Right lobe of liver (tissue), 6 donors: ENCODE measurements at regions not wholly inside any gene's neighbourhood (a gene's known extent, or its start where the extent isn't known, plus 50 kb on each side); places are given as distances from the start of the nearest gene placed in this dataset.

Source experiments
- ATAC-seq, 4 donors: fragments of 200-7000 bp; cut with Tn5 transposase; one replicate each; pipeline ENCODE4 v1.9.1; 2020; ENCODE audit warnings: mild to moderate bottlenecking in 4 of 4, moderate library complexity in 4 of 4
- DNase-seq, 3 donors: peaks; one replicate each; pipeline ENCODE4 v3.0.0-alpha.2; 2020
- H3K27ac ChIP-seq, 3 donors: fragments of 200-600 bp; one replicate each; pipeline ENCODE4 v1.8.0; 2022
- H3K27me3 ChIP-seq, 2 donors: fragments of 200-600 bp; one replicate each; pipeline ENCODE4 v1.8.0; 2022
- H3K36me3 ChIP-seq, 4 donors: fragments of 200-600 bp; sonication (generic) in 1 of 4; one replicate each; pipeline versions ENCODE4 v1.5.1 to v1.8.0; 2017 to 2022; ENCODE audit warnings: control low read depth in 1 of 4
- H3K4me1 ChIP-seq, 4 donors: fragments of 200-600 bp; sonication (generic) in 1 of 4; one replicate each; pipeline versions ENCODE4 v1.5.1 to v1.8.0; 2017 to 2022; ENCODE audit warnings: control low read depth in 1 of 4
- H3K4me3 ChIP-seq, 3 donors: fragments of 200-600 bp; one replicate each; pipeline ENCODE4 v1.8.0; 2022
- H3K9me3 ChIP-seq, 4 donors: fragments of 200-600 bp; sonication (generic) in 1 of 4; one replicate each; pipeline versions ENCODE4 v1.5.1 to v1.8.0; 2017 to 2022; ENCODE audit warnings: control low read depth in 1 of 4
- POLR2A ChIP-seq: fragments of 450-650 bp; IDR thresholded peaks from one replicate; pipeline ENCODE4 v1.6.1; 2017; ENCODE audit warnings: antibody characterized with exemption, mild to moderate bottlenecking
- WGBS: methylation state at CpG from one replicate; pipeline ENCODE4 v1.1.6; 2018; ENCODE audit warnings: low coverage, low lambda C conversion rate; ENCODE audit not compliant: insufficient coverage; ENCODE audit errors: missing lambda C conversion rate; 5-methylcytosine and 5-hydroxymethylcytosine counted together
- intact Hi-C, 2 donors: fragments of 100-400 bp; cut with DNase I; formaldehyde crosslinking; loops; one replicate each; pipeline versions ENCODE4 v1.11.2 to v1.14.1; 2022
- TF ChIP-seq, protein P1 (sequence below), 4 donors: fragments of 200-600 bp in 3 of 4; fragments of 450-650 bp in 1 of 4; IDR thresholded peaks; one replicate each; pipeline versions ENCODE4 v1.5.1 to v1.8.0; 2016 to 2022; ENCODE audit warnings: antibody characterized with exemption in 4 of 4, mild to moderate bottlenecking in 2 of 4
- donor health status: DM: no; HTN: yes; CAD: no.
- donor health status: DM: no; HTN: no; CAD: no.
- donor health status: DM: no; HTN: no; CAD: no.
- donor health status: DM: no; HTN: yes; CAD: no.
- donor health status: DM: no; HTN: yes; CAD: no.

DNA sequence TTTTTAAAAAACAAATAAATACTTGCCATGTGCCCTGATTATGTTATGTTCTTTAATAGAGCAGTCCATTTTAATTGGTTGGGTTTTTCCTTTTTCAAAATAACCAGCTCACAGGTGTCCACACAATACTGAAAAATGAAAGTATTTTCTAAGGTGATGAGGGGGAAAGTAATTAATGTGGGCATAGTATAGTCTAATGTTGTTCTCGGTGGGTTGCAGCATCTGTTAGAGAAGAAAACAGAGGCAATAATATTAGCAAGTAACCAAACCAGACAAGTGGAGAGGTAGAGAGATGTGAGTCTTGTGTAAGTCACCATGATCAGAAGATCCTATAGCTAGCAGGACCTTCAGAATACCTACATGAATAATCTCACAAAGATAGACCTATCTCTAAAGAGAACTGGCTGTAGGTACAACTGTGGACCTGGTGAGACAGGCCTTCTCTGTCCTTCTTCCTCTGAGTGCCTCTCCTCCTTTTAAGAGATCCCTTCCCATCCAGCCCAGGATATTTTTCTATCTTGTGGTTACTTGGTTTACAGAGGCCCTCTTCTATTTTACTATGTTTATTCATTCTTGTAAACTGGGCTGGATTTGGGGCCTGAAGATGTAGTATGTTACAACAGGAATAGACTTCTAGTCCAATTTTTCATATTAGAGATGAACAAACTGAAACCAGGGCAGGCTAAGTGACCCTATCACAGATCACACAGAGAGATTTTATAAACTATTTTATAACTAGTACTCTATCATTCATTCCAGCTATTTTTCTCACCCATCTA lies 67.1 kb upstream of the MSTN start:
- H3K27ac ChIP-seq: no peak overlapping the region
- no peak overlapping the region for H3K4me3 ChIP-seq
- H3K4me1 ChIP-seq: no peaks in the 10 kb centered on the region
- TF ChIP-seq, protein P1, sequence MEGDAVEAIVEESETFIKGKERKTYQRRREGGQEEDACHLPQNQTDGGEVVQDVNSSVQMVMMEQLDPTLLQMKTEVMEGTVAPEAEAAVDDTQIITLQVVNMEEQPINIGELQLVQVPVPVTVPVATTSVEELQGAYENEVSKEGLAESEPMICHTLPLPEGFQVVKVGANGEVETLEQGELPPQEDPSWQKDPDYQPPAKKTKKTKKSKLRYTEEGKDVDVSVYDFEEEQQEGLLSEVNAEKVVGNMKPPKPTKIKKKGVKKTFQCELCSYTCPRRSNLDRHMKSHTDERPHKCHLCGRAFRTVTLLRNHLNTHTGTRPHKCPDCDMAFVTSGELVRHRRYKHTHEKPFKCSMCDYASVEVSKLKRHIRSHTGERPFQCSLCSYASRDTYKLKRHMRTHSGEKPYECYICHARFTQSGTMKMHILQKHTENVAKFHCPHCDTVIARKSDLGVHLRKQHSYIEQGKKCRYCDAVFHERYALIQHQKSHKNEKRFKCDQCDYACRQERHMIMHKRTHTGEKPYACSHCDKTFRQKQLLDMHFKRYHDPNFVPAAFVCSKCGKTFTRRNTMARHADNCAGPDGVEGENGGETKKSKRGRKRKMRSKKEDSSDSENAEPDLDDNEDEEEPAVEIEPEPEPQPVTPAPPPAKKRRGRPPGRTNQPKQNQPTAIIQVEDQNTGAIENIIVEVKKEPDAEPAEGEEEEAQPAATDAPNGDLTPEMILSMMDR (IDR thresholded peaks at IDR 0.05): no peak
- no peak for TF ChIP-seq POLR2A
- no peaks in the 10 kb centered on the region for H3K27me3 ChIP-seq
- intact Hi-C loops: no loop called here
- ATAC-seq (no peak), DNase-seq (no peak)
- no peaks in the 10 kb centered on the region for H3K36me3 ChIP-seq
- H3K9me3 ChIP-seq: no peaks in the 10 kb centered on the region
- WGBS: 100% methylated on average over 1 of the region's 1 CpG

DNA sequence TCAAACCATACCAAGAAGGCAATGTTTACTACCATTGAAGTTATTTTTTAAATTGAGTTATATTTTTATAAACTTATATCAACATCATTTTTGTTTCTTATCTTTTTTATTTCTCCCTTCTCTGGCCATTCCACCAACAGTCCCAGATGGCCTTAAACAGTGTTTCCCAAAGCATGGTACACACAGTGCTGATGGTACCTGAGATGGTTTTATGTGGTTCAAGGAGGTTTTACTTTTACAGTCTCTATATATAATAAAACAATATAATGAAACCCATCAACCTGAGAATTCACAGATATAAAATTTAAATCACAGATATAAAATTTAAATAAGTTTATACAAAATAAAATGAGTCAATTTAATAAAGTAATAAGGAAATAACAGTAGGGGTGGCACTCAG lies 65.1 kb upstream of the MSTN start:
- Histone ChIP-seq H3K9me3 (no peaks in the 10 kb centered on the region), H3K36me3 (no peaks in the 10 kb centered on the region), H3K4me1 (no peaks in the 10 kb centered on the region), H3K27ac (no peak overlapping the region), H3K4me3 (no peak overlapping the region), H3K27me3 (no peaks in the 10 kb centered on the region)
- TF ChIP-seq POLR2A: no peak
- TF ChIP-seq, protein P1 (IDR thresholded peaks at IDR 0.05): no peak
- no peak for ATAC-seq
- intact Hi-C loops: no loop called here
- DNase-seq: no peak

DNA sequence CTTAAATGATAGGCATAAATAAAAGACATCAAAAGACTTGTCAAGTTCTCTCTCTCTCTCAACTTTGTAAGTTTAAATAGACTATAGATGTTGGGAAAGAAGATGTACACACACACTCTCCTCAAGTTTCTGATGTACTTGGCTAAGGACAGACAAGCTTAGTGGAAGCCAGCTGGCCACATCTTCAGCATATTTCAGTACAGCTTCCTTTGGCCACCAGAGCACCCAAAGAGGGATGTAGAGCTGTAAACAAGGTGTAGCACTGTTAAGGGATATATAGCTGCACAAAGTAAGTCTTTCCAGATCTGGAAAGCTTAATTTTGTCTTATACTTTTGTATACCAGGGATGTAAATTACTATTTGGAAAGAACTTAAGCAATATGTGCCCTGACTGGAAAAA lies 64.3 kb upstream of the MSTN start:
- TF ChIP-seq POLR2A: no peak
- TF ChIP-seq, protein P1 (IDR thresholded peaks at IDR 0.05): no peak
- H3K36me3 ChIP-seq: no peaks in the 10 kb centered on the region
- H3K27me3 ChIP-seq: no peaks in the 10 kb centered on the region
- H3K4me3 ChIP-seq: no peak overlapping the region
- DNase-seq (no peak), ATAC-seq (no peak)
- no peak overlapping the region for H3K27ac ChIP-seq
- no peaks in the 10 kb centered on the region for H3K4me1 ChIP-seq
- intact Hi-C loops: no loop called here
- H3K9me3 ChIP-seq: no peaks in the 10 kb centered on the region

DNA sequence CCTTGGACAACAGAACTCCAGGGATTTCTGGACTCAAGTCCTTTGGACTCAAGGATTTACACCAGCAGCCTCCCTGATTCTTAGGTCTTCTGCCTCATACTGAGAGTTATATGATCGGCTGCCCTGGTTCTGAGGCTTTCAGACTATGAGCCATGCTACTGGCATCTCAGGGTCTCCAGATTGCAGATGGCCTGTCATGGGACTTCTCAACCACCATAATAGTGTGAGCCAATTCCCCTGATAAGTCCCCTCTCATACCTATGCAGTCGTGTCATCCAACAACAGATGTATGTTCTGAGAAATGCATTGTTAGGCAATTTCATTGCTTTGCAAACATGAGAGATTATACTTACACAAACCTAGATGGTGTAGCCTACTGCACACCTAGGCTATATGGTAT lies 61.4 kb upstream of the MSTN start:
- DNase-seq (no peak), ATAC-seq (no peak)
- intact Hi-C loops: no loop called here
- Histone ChIP-seq H3K9me3 (no peaks in the 10 kb centered on the region), H3K4me1 (no peaks in the 10 kb centered on the region), H3K27ac (no peak overlapping the region), H3K36me3 (no peaks in the 10 kb centered on the region), H3K27me3 (no peaks in the 10 kb centered on the region), H3K4me3 (no peak overlapping the region)
- TF ChIP-seq POLR2A: no peak
- TF ChIP-seq, protein P1 (IDR thresholded peaks at IDR 0.05): no peak
- 63% methylated on average over 2 of the region's 2 CpGs for WGBS

DNA sequence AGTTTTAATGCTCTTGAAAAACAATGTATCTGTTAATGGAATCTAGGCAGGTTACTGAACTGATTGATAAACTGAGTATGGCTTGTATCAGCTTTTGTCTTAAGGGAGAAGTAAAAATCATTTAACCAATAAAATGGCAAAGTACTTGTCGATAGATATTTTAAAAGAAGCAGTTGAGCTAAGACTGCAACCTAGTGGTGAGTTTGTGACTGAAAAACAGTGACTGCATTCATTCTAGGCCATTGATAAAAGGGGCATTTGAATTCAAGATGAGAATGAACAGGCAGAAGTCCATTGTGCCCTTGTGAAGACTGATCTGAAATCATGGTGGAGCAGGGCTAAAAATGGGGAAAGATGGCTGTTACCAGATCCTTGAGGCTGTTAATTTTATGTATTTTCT lies 59.4 kb upstream of the MSTN start:
- H3K9me3 ChIP-seq: no peaks in the 10 kb centered on the region
- no peaks in the 10 kb centered on the region for H3K27me3 ChIP-seq
- H3K4me1 ChIP-seq: no peaks in the 10 kb centered on the region
- DNase-seq (no peak), ATAC-seq (peak; percentile 54 to 65 (median 60))
- H3K4me3 ChIP-seq: no peak overlapping the region
- no peaks in the 10 kb centered on the region for H3K36me3 ChIP-seq
- 33% methylated on average over 1 of the region's 1 CpG for WGBS
- H3K27ac ChIP-seq: no peak overlapping the region
- intact Hi-C loops: no loop called here
- TF ChIP-seq, protein P1 (IDR thresholded peaks at IDR 0.05): peak; percentile 35 to 47 (median 38)
- TF ChIP-seq POLR2A: no peak
